Neural cell (in vitro differentiated cells): ENCODE measurements at regions not wholly inside any gene's neighbourhood (a gene's known extent, or its start where the extent isn't known, plus 50 kb on each side); places are given as distances from the start of the nearest gene placed in this dataset.

Source experiments
- CTCF ChIP-seq: fragments of 450-650 bp; IDR thresholded peaks from 2 replicates; pipeline ENCODE4 v1.5.1; 2014; ENCODE audit warnings: antibody characterized with exemption, mild to moderate bottlenecking, moderate library complexity; ENCODE audit not compliant: poor library complexity, severe bottlenecking
- EP300 ChIP-seq: fragments of 450-650 bp; conservative IDR thresholded peaks from 2 replicates; pipeline ENCODE4 v1.6.1; 2014; ENCODE audit warnings: antibody characterized with exemption, mild to moderate bottlenecking, moderate library complexity; ENCODE audit not compliant: poor library complexity, severe bottlenecking
- EZH2 ChIP-seq: fragments of 200-600, 300-800 bp; shearing (Covaris generic), sonication (generic); IDR thresholded peaks from 2 replicates; pipeline ENCODE4 v1.6.1; 2014; ENCODE audit warnings: antibody characterized with exemption, low read length, borderline replicate concordance, mild to moderate bottlenecking; ENCODE audit not compliant: insufficient read depth, poor library complexity, severe bottlenecking
- MXI1 ChIP-seq: fragments of 450-650 bp; conservative IDR thresholded peaks from 2 replicates; pipeline ENCODE4 v1.6.1; 2014; ENCODE audit warnings: antibody characterized with exemption, mild to moderate bottlenecking; ENCODE audit not compliant: poor library complexity, severe bottlenecking
- POLR2AphosphoS5 ChIP-seq: IDR thresholded peaks from 2 replicates; pipeline ENCODE4 v1.6.1; 2012
- SMC3 ChIP-seq: fragments of 450-650 bp; conservative IDR thresholded peaks from 2 replicates; pipeline ENCODE4 v1.6.1; 2014; ENCODE audit warnings: antibody characterized with exemption, mild to moderate bottlenecking, moderate library complexity; ENCODE audit not compliant: poor library complexity

DNA sequence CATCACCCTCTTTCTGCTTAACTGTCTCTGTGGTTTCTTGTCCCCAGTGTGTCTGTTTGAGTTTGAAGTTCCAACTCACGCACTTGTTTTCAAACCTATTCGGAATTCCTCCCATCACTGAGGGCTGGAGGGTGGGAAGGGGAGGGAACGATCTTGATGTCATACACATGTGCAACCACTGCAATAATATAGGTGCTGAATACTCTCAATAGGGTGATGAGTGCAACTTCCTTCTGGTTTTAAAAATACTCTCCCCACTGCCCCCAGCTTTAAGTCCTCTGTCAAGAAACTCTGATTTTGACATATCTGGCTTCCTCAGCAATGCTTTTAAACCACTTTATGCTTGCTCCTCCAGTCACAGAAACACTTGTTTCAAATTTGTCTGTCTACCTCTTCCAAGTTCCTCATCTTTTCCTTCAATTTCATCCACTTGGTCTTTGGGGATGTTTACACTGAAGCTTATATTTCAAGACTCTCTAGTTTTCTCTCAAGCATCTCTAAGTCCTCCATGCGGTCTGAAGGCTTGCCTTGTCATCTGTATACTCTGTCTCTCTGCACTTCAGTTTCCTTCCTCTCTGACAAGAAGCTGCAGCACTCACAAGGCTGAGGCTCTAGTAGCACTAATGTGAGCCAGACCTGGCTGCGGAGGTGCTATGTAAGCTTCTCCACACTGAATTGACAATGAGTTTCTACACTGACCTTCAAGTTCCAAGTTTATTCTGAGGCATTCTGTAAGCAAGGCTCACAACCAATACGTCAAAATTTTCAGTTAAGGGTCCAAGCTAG lies 422.3 kb downstream of the ZEB2 start:
- TF ChIP-seq SMC3 (no peak), EZH2 (no peak), CTCF (no peak), POLR2AphosphoS5 (no peak), EP300 (no peak), MXI1 (no peak)
